Fibroblast of lung (primary cell): ENCODE measurements at regions not wholly inside any gene's neighbourhood (a gene's known extent, or its start where the extent isn't known, plus 50 kb on each side); places are given as distances from the start of the nearest gene placed in this dataset.

ENCODE experiments used
- DNase-seq, 2 donors: peaks; one replicate each; pipeline versions ENCODE4 v3.0.0 to v3.0.0-alpha.2; 2010; ENCODE audit warnings: low read depth in 2 of 2
- H2AFZ ChIP-seq: 2 replicates; pipeline ENCODE4 v1.5.1; 2012; ENCODE audit warnings: low read length, control low read depth, inconsistent platforms
- H3K27ac ChIP-seq: 2 replicates; pipeline ENCODE4 v1.5.1; 2011; ENCODE audit warnings: low read length, control low read depth; ENCODE audit not compliant: insufficient read depth
- H3K27me3 ChIP-seq: 2 replicates; pipeline ENCODE4 v1.5.1; 2011; ENCODE audit warnings: mild to moderate bottlenecking, low read length; ENCODE audit not compliant: control insufficient read depth, insufficient read depth
- H3K36me3 ChIP-seq: 2 replicates; pipeline ENCODE4 v1.5.1; 2011; ENCODE audit warnings: low read length; ENCODE audit not compliant: control insufficient read depth, insufficient read depth
- H3K4me1 ChIP-seq: 2 replicates; pipeline ENCODE4 v1.5.1; 2011; ENCODE audit warnings: low read length; ENCODE audit not compliant: control insufficient read depth, insufficient read depth; ENCODE audit errors: extremely low read depth
- H3K4me2 ChIP-seq: 2 replicates; pipeline ENCODE4 v1.5.1; 2011; ENCODE audit warnings: low read length, control low read depth; ENCODE audit not compliant: insufficient read depth; ENCODE audit errors: extremely low read depth
- H3K4me3 ChIP-seq, 4 experiments: fragments of 200-600 bp in 1 of 4; sonication (generic) in 1 of 4; replicated peaks in 1 of 4; 2 replicates each; pipeline ENCODE4 v1.5.1; 2011 to 2016; ENCODE audit warnings: low read length in 4 of 4, low read depth in 3 of 4, mild to moderate bottlenecking in 3 of 4, control low read depth in 2 of 4, inconsistent platforms in 1 of 4, mixed read lengths in 1 of 4; ENCODE audit not compliant: insufficient read depth in 1 of 4; ENCODE audit errors: control extremely low read depth in 1 of 4
- H3K79me2 ChIP-seq: 2 replicates; pipeline ENCODE4 v1.5.1; 2012; ENCODE audit warnings: mild to moderate bottlenecking, low read length, inconsistent platforms; ENCODE audit not compliant: control insufficient read depth, insufficient read depth
- H3K9ac ChIP-seq: 2 replicates; pipeline ENCODE4 v1.5.1; 2011; ENCODE audit warnings: mild to moderate bottlenecking, low read length, control low read depth; ENCODE audit not compliant: insufficient read depth
- H3K9me3 ChIP-seq: 2 replicates; pipeline ENCODE4 v1.5.1; 2012; ENCODE audit warnings: low read depth, low read length; ENCODE audit not compliant: control insufficient read depth, insufficient read depth
- H4K20me1 ChIP-seq: 2 replicates; pipeline ENCODE4 v1.5.1; 2011; ENCODE audit warnings: low read length; ENCODE audit not compliant: control insufficient read depth, insufficient read depth; ENCODE audit errors: extremely low read depth
- EZH2 ChIP-seq: IDR thresholded peaks from 2 replicates; pipeline ENCODE4 v1.5.1; 2012; ENCODE audit warnings: low read length, control low read depth, mild to moderate bottlenecking; ENCODE audit errors: missing control alignments
- TF ChIP-seq, protein P1 (sequence below), 2 donors: IDR thresholded peaks in 1 of 2; conservative IDR thresholded peaks in 1 of 2; 1 replicate in 1 of 2; 2 replicates in 1 of 2; pipeline ENCODE4 v1.5.1; 2011 to 2012; ENCODE audit warnings: low read length in 2 of 2, control low read depth in 1 of 2, inconsistent platforms in 1 of 2, low read depth in 1 of 2, mild to moderate bottlenecking in 1 of 2

DNA sequence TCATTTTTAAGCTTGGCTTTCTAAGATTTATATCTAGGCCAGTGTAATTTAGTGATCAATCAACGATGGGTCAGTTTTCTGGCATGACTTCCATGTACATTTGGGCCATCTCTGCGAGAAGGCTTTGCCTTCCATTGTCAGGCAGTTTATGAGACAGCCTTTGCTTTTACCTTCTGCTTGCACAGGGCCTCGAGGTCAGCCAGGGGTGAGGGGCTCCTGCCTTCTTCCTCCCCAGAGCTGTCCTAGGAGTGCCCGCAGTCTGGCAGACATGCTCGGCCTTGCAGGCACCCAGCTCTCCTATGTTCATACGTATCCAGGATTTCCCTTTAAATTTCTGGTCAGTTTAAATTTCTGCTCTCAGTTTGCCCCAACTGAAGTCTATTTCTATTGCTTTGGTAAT lies 367.2 kb downstream of the SMOC2 start:
- DNase-seq: no peak
- Histone ChIP-seq H3K79me2 (no peaks in the 10 kb centered on the region), H3K9me3 (no peaks in the 10 kb centered on the region), H3K36me3 (no peaks in the 10 kb centered on the region), H4K20me1 (no peaks in the 10 kb centered on the region), H3K9ac (no peak overlapping the region), H2AFZ (no peak overlapping the region), H3K4me2 (no peak overlapping the region), H3K27ac (no peak overlapping the region), H3K4me1 (no peaks in the 10 kb centered on the region), H3K27me3 (no peaks in the 10 kb centered on the region), H3K4me3 (no peak overlapping the region)
- no peak for TF ChIP-seq EZH2
- TF ChIP-seq, protein P1, sequence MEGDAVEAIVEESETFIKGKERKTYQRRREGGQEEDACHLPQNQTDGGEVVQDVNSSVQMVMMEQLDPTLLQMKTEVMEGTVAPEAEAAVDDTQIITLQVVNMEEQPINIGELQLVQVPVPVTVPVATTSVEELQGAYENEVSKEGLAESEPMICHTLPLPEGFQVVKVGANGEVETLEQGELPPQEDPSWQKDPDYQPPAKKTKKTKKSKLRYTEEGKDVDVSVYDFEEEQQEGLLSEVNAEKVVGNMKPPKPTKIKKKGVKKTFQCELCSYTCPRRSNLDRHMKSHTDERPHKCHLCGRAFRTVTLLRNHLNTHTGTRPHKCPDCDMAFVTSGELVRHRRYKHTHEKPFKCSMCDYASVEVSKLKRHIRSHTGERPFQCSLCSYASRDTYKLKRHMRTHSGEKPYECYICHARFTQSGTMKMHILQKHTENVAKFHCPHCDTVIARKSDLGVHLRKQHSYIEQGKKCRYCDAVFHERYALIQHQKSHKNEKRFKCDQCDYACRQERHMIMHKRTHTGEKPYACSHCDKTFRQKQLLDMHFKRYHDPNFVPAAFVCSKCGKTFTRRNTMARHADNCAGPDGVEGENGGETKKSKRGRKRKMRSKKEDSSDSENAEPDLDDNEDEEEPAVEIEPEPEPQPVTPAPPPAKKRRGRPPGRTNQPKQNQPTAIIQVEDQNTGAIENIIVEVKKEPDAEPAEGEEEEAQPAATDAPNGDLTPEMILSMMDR (conservative IDR thresholded peaks at IDR 0.05 in 1 of 2, IDR thresholded peaks at IDR 0.05 in 1 of 2; ENCODE audit: low read depth in 1 of 2, low read length in 2 of 2): no peak

DNA sequence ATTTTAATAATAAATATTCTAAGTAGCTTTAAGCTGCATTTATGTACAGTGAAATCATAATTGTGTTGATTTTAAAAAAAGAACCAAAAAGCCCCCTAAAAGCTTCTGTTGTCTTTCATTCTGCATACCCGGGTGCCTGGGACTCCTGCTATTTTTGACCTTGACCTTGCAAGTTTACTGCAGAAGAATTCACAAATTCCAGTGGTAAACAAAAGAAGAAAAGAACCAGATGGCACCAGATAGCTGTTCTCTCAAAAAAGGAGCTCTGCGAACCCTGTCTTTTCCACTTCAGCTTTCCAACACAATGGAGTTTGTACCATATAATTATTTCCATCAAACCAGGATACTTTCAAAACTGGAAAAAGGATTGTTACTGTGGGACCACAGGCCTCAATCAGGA lies 363.3 kb downstream of the SMOC2 start:
- Histone ChIP-seq H3K9ac (no peak overlapping the region), H3K79me2 (no peaks in the 10 kb centered on the region), H3K4me3 (no peak overlapping the region), H3K36me3 (no peaks in the 10 kb centered on the region), H4K20me1 (no peaks in the 10 kb centered on the region), H3K4me2 (no peak overlapping the region), H3K27me3 (no peaks in the 10 kb centered on the region), H2AFZ (no peak overlapping the region), H3K27ac (no peak overlapping the region), H3K9me3 (no peaks in the 10 kb centered on the region), H3K4me1 (no peaks in the 10 kb centered on the region)
- TF ChIP-seq, protein P1 (conservative IDR thresholded peaks at IDR 0.05 in 1 of 2, IDR thresholded peaks at IDR 0.05 in 1 of 2; ENCODE audit: low read depth in 1 of 2, low read length in 2 of 2): no peak
- TF ChIP-seq EZH2: no peak
- DNase-seq: no peak

DNA sequence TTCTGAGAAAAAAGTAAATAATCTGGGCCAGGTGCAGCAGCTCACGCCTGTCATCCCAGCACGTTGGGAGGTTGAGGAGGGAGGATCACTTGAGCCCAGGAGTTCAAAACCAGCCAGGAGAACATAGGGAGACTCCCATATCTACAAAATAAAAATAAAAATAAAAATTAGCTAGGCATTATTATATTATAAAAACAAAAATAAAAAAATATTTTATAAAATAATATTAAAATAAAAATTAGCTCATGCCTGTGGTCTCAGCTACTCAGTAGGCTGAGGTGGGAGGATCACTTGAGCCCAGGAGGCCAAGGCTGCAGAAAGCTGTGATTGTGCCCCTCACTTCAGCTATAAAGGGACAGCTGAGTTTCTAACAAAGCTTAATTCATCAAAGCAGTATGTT lies 362.9 kb downstream of the SMOC2 start:
- Histone ChIP-seq H3K9me3 (no peaks in the 10 kb centered on the region), H3K4me3 (no peak overlapping the region), H3K27me3 (no peaks in the 10 kb centered on the region), H3K36me3 (no peaks in the 10 kb centered on the region), H3K9ac (no peak overlapping the region), H3K4me2 (no peak overlapping the region), H3K4me1 (no peaks in the 10 kb centered on the region), H4K20me1 (no peaks in the 10 kb centered on the region), H2AFZ (no peak overlapping the region), H3K79me2 (no peaks in the 10 kb centered on the region), H3K27ac (no peak overlapping the region)
- DNase-seq: no peak
- TF ChIP-seq EZH2: no peak
- TF ChIP-seq, protein P1 (conservative IDR thresholded peaks at IDR 0.05 in 1 of 2, IDR thresholded peaks at IDR 0.05 in 1 of 2; ENCODE audit: low read depth in 1 of 2, low read length in 2 of 2): no peak
